Stimulated activated CD4-positive, alpha-beta T cell treated with anti-CD3 and anti-CD28 coated beads, Interleukin-2, amount 100 ng/mL, for 24 hours (primary cell): ENCODE measurements at regions not wholly inside any gene's neighbourhood (a gene's known extent, or its start where the extent isn't known, plus 50 kb on each side); places are given as distances from the start of the nearest gene placed in this dataset.

Experiments used
- DNase-seq, 2 donors: peaks; one replicate each; pipeline ENCODE4 v3.0.0-alpha.2; 2020

GRCh38 chr20:22924046-22924737, 110.9 kb upstream of the SSTR4 start:
- no peak for DNase-seq

GRCh38 chr20:22924949-22925612, 110.0 kb upstream of the SSTR4 start:
- DNase-seq, result no peak

GRCh38 chr20:22925613-22925983, 109.5 kb upstream of the SSTR4 start:
- no peak for DNase-seq

- no peak for DNase-seq
These were observed 107.6 kb upstream of the SSTR4 start for GRCh38 chr20:22927537-22927936.

DNA sequence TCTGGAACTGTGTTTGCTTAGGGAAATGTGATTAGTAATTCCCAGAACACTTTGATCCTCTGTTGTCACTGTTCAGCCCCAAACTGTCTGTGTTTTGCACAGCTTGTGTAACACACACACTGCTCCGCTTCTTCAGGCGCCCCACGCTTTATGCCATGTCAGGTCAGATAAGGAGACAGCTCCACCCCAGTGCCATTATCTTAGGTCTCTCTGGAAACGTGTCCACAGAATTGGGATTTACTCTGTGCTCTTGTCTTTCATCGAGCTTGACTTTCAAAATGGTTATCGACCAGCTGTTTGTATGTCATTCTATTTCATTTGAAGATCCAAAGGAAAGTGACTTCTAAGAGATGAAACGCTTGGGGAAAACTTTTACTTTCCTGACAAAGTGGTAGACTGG, 106.4 kb upstream of the SSTR4 start:
- DNase-seq, result no peak

- no peak for DNase-seq
These were observed 105.5 kb upstream of the SSTR4 start for GRCh38 chr20:22929661-22930060.

GRCh38 chr20:22931653-22932608, 103.2 kb upstream of the SSTR4 start:
- no peak for DNase-seq

DNA sequence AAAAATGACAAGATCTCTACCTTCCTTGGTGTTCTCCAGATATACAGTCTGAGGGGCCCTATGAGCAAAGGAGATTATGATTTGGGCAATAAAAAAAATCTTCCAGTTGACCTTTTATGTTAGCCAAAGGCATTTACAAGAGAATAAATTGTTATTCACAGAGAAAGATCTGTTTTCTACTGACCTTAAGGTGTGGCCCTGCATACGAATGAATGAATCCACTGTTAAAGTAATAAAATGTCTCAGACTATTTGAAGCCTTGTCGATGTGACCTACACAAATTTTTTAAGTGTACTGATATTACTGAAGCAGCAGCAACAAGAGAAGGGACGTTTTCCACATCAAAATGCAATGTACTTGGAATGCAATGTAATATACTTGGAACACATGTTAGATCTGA, 95.9 kb upstream of the SSTR4 start:
- DNase-seq, result no peak

DNA sequence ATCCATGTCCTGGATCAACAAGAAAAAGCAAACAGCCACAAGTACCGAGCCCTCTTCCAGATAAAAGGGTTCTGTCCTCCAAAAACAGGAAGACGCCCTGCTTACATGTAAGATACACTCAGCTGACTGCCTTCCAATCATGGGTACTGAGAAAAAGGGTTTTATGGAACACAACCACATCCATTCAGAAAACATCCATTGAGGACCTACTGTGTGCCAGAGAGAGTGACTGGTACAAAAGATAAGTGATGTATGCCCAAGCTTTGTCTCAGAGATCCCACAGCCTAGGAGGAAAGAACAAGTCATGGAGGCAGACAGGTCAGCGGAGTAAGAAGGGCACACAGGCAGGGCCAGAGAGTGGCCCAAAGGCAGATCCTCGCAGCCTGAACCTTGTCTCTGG, 94.8 kb upstream of the SSTR4 start:
- DNase-seq, result no peak

- DNase-seq, result no peak
These were observed 93.6 kb upstream of the SSTR4 start for GRCh38 chr20:22941550-22941949.

DNA sequence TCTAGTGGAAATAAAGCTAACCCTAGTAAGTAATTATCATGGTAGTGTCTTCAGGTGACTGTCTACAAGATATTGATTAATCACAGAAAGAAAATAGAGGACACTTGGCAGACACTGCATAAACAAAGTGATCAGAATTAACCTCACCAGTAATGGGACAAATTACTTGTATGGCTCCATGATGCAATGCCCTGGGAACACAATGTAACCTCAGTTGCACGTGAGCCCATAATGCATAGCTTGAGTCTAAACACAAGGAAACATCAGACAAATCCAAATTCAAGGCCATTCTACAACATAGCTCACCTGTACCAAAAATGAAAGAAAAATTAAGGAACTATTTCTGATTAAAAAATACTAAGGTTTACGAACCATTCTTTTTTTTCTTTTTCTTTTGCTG, 92.4 kb upstream of the SSTR4 start:
- DNase-seq, result no peak

DNA sequence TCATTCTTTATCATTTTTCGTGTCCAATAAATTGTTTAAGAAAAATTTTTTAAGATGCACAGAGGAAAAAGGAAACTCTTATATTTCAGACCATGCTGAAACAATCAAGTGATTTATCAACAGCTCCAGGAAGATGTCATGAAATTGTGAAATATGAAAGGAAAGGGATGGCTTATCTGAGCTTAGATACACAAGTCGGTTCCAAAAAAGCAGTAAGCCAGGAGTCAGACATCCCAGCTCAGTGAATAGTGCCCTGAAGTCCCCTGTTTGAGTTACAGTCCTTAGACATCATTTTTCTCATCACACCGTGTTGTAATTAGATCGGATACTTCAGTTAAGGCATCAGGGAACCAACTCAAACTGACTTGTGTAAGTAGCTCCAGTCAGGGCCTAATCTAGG, 91.0 kb upstream of the SSTR4 start:
- DNase-seq, result no peak

GRCh38 chr20:22944936-22945335, 90.2 kb upstream of the SSTR4 start:
- no peak for DNase-seq

DNA sequence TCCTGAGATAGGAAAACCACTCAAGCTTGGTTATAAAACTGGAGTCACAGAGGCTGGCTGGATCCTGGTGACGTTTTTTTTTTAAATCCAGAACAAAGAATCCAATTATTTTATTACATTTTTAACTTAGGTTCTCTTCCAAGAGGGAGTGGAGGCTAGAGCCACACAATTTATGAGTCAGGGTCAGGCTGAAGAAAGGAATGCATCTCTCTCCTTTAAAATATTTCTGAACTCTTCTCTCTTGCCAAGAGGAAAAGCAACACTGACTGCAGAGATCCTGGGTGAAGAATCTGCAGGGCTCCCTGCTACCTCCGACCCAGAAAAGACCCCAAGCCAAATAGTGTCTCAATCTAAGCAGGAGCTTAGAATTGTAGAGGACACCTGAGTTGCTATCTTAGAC, 88.5 kb upstream of the SSTR4 start:
- DNase-seq, result no peak

- no peak for DNase-seq
These were observed 85.6 kb upstream of the SSTR4 start for GRCh38 chr20:22949331-22950109.

- DNase-seq, result no peak
These were observed 83.1 kb upstream of the SSTR4 start for GRCh38 chr20:22951966-22952365.

GRCh38 chr20:22954661-22955060, 80.5 kb upstream of the SSTR4 start:
- DNase-seq, result no peak

DNA sequence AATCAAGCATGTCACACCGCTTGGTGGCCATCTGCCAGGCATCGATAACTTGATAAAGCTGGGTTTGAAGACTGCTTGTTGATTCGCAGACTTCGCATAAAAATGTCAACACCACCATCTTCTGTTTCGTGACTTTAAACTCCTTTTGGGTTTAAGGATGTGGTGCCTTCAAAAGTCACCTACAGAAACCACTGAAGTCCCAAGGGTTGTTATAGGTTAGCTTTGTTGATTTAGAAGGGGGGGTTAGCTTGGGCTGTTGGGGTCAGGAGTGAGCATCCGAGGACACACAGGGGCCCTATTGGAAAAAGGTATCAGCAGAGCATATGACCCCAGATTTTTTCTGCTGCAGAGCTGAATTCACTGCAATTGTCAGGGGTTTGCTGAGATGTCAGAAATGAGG, 76.7 kb upstream of the SSTR4 start:
- no peak for DNase-seq

GRCh38 chr20:22962567-22963439, 72.3 kb upstream of the SSTR4 start:
- DNase-seq, result no peak

- DNase-seq, result no peak
These were observed 71.5 kb upstream of the SSTR4 start for GRCh38 chr20:22963581-22963980.

GRCh38 chr20:22966787-22967464, 68.2 kb upstream of the SSTR4 start:
- no peak for DNase-seq
